K562 (cell line): ENCODE measurements at regions not wholly inside any gene's neighbourhood (a gene's known extent, or its start where the extent isn't known, plus 50 kb on each side); places are given as distances from the start of the nearest gene placed in this dataset.

Experiments used
- CTCF ChIP-seq, 3 experiments: IDR thresholded peaks in 2 of 3; conservative IDR thresholded peaks in 1 of 3; 2 replicates each; pipeline ENCODE4 v1.5.1; 2011 to 2012; ENCODE audit warnings: low read length in 3 of 3, mild to moderate bottlenecking in 3 of 3, control low read depth in 2 of 3, improper control_type of control experiment in 1 of 3, inconsistent platforms in 1 of 3, low read depth in 1 of 3, mixed read lengths in 1 of 3, moderate library complexity in 1 of 3; ENCODE audit not compliant: insufficient read depth in 2 of 3
- JUN ChIP-seq, 2 experiments: sonication (generic) in 1 of 2; formaldehyde crosslinking in 1 of 2; IDR thresholded peaks; 2 replicates each; pipeline versions ENCODE4 v1.6.1 to v1.8.0; 2012 to 2022; ENCODE audit warnings: borderline replicate concordance in 2 of 2, mild to moderate bottlenecking in 2 of 2, improper control_type of control experiment in 1 of 2, low read depth in 1 of 2, low read length in 1 of 2, missing genetic modification reagents in 1 of 2
- MXI1 ChIP-seq: IDR thresholded peaks from 2 replicates; pipeline ENCODE4 v1.6.1; 2011; ENCODE audit warnings: low read depth, mild to moderate bottlenecking, improper control_type of control experiment, low read length
- NRF1 ChIP-seq, 2 experiments: fragments of 450-650 bp; IDR thresholded peaks in 1 of 2; conservative IDR thresholded peaks in 1 of 2; 2 replicates each; pipeline ENCODE4 v1.6.1; 2014; ENCODE audit warnings: mild to moderate bottlenecking in 2 of 2
- SAFB ChIP-seq: fragments of 200-400 bp; formaldehyde crosslinking; IDR thresholded peaks from 2 replicates; pipeline ENCODE4 v1.6.1; 2017; ENCODE audit warnings: low read depth, low read length, borderline replicate concordance
- SMARCE1 ChIP-seq: fragments of 450-650 bp; IDR thresholded peaks from 2 replicates; pipeline ENCODE4 v1.7.1; 2016; ENCODE audit warnings: mild to moderate bottlenecking
- TCF7L2 ChIP-seq: fragments of 150-350 bp; IDR thresholded peaks from 2 replicates; pipeline ENCODE4 v1.6.1; 2016; ENCODE audit warnings: low read depth, mild to moderate bottlenecking, low read length, moderate library complexity
- TEAD1 ChIP-seq, 2 experiments: fragments of 450-650 bp in 1 of 2; sonication (generic) in 1 of 2; formaldehyde crosslinking; IDR thresholded peaks; 2 replicates each; pipeline versions ENCODE4 v1.4.0 to v1.8.0; 2020 to 2022; ENCODE audit warnings: mild to moderate bottlenecking in 2 of 2, missing genetic modification reagents in 1 of 2

- TF ChIP-seq SMARCE1 (no peak), CTCF (IDR thresholded peaks at IDR 0.05 in 2 of 3, conservative IDR thresholded peaks at IDR 0.05 in 1 of 3; ENCODE audit: insufficient read depth in 2 of 3, low read depth in 1 of 3, low read length in 3 of 3) (no peak), TCF7L2 (no peak), JUN (IDR thresholded peaks at IDR 0.05; ENCODE audit: borderline replicate concordance, low read depth, low read length) (no peak), JUN (CRISPR knock-in tag; IDR thresholded peaks at IDR 0.05; ENCODE audit: borderline replicate concordance) (no peak), TEAD1 (CRISPR knock-in tag; IDR thresholded peaks at IDR 0.05) (no peak), MXI1 (no peak), SAFB (no peak), NRF1 (conservative IDR thresholded peaks at IDR 0.05 in 1 of 2, IDR thresholded peaks at IDR 0.05 in 1 of 2) (no peak)
Measured at GRCh38 chr2:12261986-12262680, 454.6 kb upstream of the TRIB2 start.
